H1 (cell line): ENCODE measurements at regions not wholly inside any gene's neighbourhood (a gene's known extent, or its start where the extent isn't known, plus 50 kb on each side); places are given as distances from the start of the nearest gene placed in this dataset.

Experiments used
- CTCF ChIA-PET: fragments of 300-600 bp; sonication (Branson Sonifier 250); formaldehyde crosslinking; loops from one replicate; lab custom pipeline; 2021; ENCODE audit not compliant: partially characterized antibody; lab: Charles Lee
- POLR2A ChIA-PET: fragments of 300-600 bp; sonication (Branson Sonifier 250); formaldehyde crosslinking; loops from one replicate; lab custom pipeline; 2021; ENCODE audit warnings: inconsistent platforms; ENCODE audit not compliant: partially characterized antibody; lab: Charles Lee
- DNase-seq, 2 experiments: peaks; one replicate each; pipeline versions ENCODE4 v3.0.0 to v3.0.0-alpha.2; 2010 to 2022; ENCODE audit warnings: low spot score in 2 of 2, low read depth in 1 of 2, mixed read lengths in 1 of 2
- FAIRE-seq: peaks from 2 replicates; lab custom pipeline; 2011; peaks lifted over from hg19 to GRCh38; lab: Jason Lieb, UNC
- H2AFZ ChIP-seq: 2 replicates; pipeline ENCODE4 v1.8.1; 2012; ENCODE audit warnings: low read length, inconsistent platforms
- H2AK5ac ChIP-seq: 2 replicates; pipeline ENCODE4 v1.6.1; 2013; ENCODE audit warnings: low read depth, low read length
- H2BK120ac ChIP-seq: replicated peaks from 2 replicates; pipeline ENCODE3; 2013; ENCODE audit warnings: low read depth, low read length, inconsistent platforms
- H2BK12ac ChIP-seq: 2 replicates; pipeline ENCODE4 v1.6.1; 2013; ENCODE audit warnings: low read depth, low read length
- H2BK15ac ChIP-seq: 2 replicates; pipeline ENCODE4 v1.6.1; 2013; ENCODE audit warnings: low read length
- H2BK20ac ChIP-seq: 2 replicates; pipeline ENCODE4 v1.6.1; 2013; ENCODE audit warnings: low read length
- H2BK5ac ChIP-seq: 2 replicates; pipeline ENCODE4 v1.6.1; 2013; ENCODE audit warnings: low read depth, low read length
- H3K14ac ChIP-seq: 2 replicates; pipeline ENCODE4 v1.6.1; 2013; ENCODE audit warnings: inconsistent platforms; ENCODE audit not compliant: insufficient read length
- H3K18ac ChIP-seq: 2 replicates; pipeline ENCODE4 v1.6.1; 2013; ENCODE audit warnings: low read length; ENCODE audit errors: extremely low read depth
- H3K23ac ChIP-seq: 2 replicates; pipeline ENCODE4 v1.6.1; 2013; ENCODE audit warnings: inconsistent platforms; ENCODE audit not compliant: insufficient read length
- H3K23me2 ChIP-seq: 2 replicates; pipeline ENCODE4 v1.6.1; 2013; ENCODE audit warnings: low read depth, low read length
- H3K27ac ChIP-seq: 2 replicates; pipeline ENCODE4 v1.6.1; 2011; ENCODE audit warnings: low read depth, low read length, inconsistent platforms
- H3K27me3 ChIP-seq, 4 experiments: replicated peaks in 1 of 4; 1 replicate in 1 of 4; 2 replicates in 3 of 4; pipeline versions ENCODE4 v1.6.1 to v1.8.1; 2011 to 2013; ENCODE audit warnings: low read length in 3 of 4, mild to moderate bottlenecking in 3 of 4, inconsistent platforms in 2 of 4, mixed read lengths in 2 of 4, moderate library complexity in 1 of 4; ENCODE audit not compliant: control insufficient read depth in 3 of 4, insufficient read depth in 3 of 4; ENCODE audit errors: extremely low read depth in 1 of 4
- H3K36me3 ChIP-seq, 4 experiments: 2 replicates each; pipeline versions ENCODE4 v1.6.1 to v1.8.1; 2011 to 2013; ENCODE audit warnings: mild to moderate bottlenecking in 4 of 4, low read length in 3 of 4, moderate library complexity in 2 of 4, control low read depth in 1 of 4, inconsistent platforms in 1 of 4; ENCODE audit not compliant: insufficient read depth in 4 of 4, control insufficient read depth in 2 of 4
- H3K4ac ChIP-seq: replicated peaks from 2 replicates; pipeline ENCODE3; 2013; ENCODE audit warnings: low read length, low read depth, mixed read lengths, inconsistent platforms; ENCODE audit not compliant: insufficient read length
- H3K4me1 ChIP-seq, 4 experiments: replicated peaks in 1 of 4; 1 replicate in 1 of 4; 2 replicates in 3 of 4; pipeline versions ENCODE4 v1.6.1 to v1.8.1; 2011 to 2013; ENCODE audit warnings: low read length in 3 of 4, inconsistent platforms in 2 of 4, mixed read lengths in 1 of 4; ENCODE audit not compliant: insufficient read depth in 4 of 4, control insufficient read depth in 3 of 4
- H3K4me2 ChIP-seq, 2 experiments: 2 replicates each; pipeline versions ENCODE4 v1.6.1 to v1.8.1; 2011 to 2013; ENCODE audit warnings: low read depth in 2 of 2, low read length in 2 of 2, control low read depth in 1 of 2, inconsistent platforms in 1 of 2, mild to moderate bottlenecking in 1 of 2; ENCODE audit not compliant: insufficient read depth in 1 of 2
- H3K4me3 ChIP-seq, 4 experiments: fragments of 200-600, 300-600 bp in 1 of 4; sonication (generic), shearing (Covaris generic), sonication (Bioruptor Twin) in 1 of 4; 2 replicates each; pipeline versions ENCODE4 v1.5.1 to v1.8.1; 2011 to 2016; ENCODE audit warnings: low read length in 4 of 4, low read depth in 3 of 4, control low read depth in 2 of 4, inconsistent platforms in 2 of 4, mild to moderate bottlenecking in 2 of 4, mixed read lengths in 1 of 4, moderate library complexity in 1 of 4; ENCODE audit not compliant: insufficient read depth in 2 of 4; ENCODE audit errors: extremely low read depth in 1 of 4
- H3K56ac ChIP-seq: replicated peaks from 2 replicates; pipeline ENCODE3; 2013; ENCODE audit warnings: low read depth, mild to moderate bottlenecking, mixed read lengths, low read length, inconsistent platforms; ENCODE audit not compliant: insufficient read length
- H3K79me1 ChIP-seq: 2 replicates; pipeline ENCODE4 v1.6.1; 2013; ENCODE audit warnings: low read depth, low read length, control low read depth
- H3K79me2 ChIP-seq, 2 experiments: 2 replicates each; pipeline versions ENCODE4 v1.6.1 to v1.8.1; 2012 to 2013; ENCODE audit warnings: low read length in 2 of 2, mild to moderate bottlenecking in 2 of 2, inconsistent platforms in 1 of 2; ENCODE audit not compliant: insufficient read depth in 2 of 2, control insufficient read depth in 1 of 2
- H3K9ac ChIP-seq, 4 experiments: replicated peaks in 1 of 4; 1 replicate in 1 of 4; 2 replicates in 3 of 4; pipeline versions ENCODE4 v1.6.1 to v1.8.1; 2011 to 2013; ENCODE audit warnings: low read depth in 3 of 4, low read length in 3 of 4, control low read depth in 2 of 4, mild to moderate bottlenecking in 2 of 4, moderate library complexity in 2 of 4, inconsistent platforms in 1 of 4; ENCODE audit errors: extremely low read depth in 1 of 4
- H3K9me3 ChIP-seq, 2 experiments: 2 replicates each; pipeline versions ENCODE4 v1.6.1 to v1.8.1; 2012 to 2013; ENCODE audit warnings: mild to moderate bottlenecking in 2 of 2, moderate library complexity in 2 of 2, control low read depth in 1 of 2, inconsistent platforms in 1 of 2, low read depth in 1 of 2, low read length in 1 of 2, mixed read lengths in 1 of 2; ENCODE audit not compliant: insufficient read depth in 2 of 2
- H4K20me1 ChIP-seq, 2 experiments: replicated peaks in 1 of 2; 2 replicates each; pipeline versions ENCODE3 to v1.8.1; 2011 to 2013; ENCODE audit warnings: inconsistent platforms in 2 of 2, low read length in 2 of 2, mild to moderate bottlenecking in 1 of 2; ENCODE audit not compliant: insufficient read depth in 2 of 2, control insufficient read depth in 1 of 2
- H4K5ac ChIP-seq: 2 replicates; pipeline ENCODE4 v1.6.1; 2013; ENCODE audit warnings: low read length, low read depth, mixed read lengths, inconsistent platforms; ENCODE audit not compliant: insufficient read length
- H4K8ac ChIP-seq: 2 replicates; pipeline ENCODE4 v1.8.0; 2013; ENCODE audit warnings: mild to moderate bottlenecking, moderate library complexity, low read length, inconsistent platforms; ENCODE audit not compliant: insufficient read depth; ENCODE audit errors: extremely low read depth
- H4K91ac ChIP-seq: replicated peaks from 2 replicates; pipeline ENCODE3; 2013; ENCODE audit warnings: low read length, mixed read lengths, inconsistent platforms; ENCODE audit not compliant: insufficient read length
- BACH1 ChIP-seq: IDR thresholded peaks from 2 replicates; pipeline ENCODE4 v1.6.1; 2012; ENCODE audit warnings: low read length, improper control_type of control experiment
- CBX5 ChIP-seq: fragments of 300-800, 300-1000 bp; sonication (generic); IDR thresholded peaks from 2 replicates; pipeline ENCODE4 v1.7.1; 2016; ENCODE audit warnings: antibody characterized with exemption, low read length, low read depth
- CBX8 ChIP-seq: fragments of 300-800, 300-1000 bp; sonication (generic); IDR thresholded peaks from 2 replicates; pipeline ENCODE4 v1.7.1; 2016; ENCODE audit warnings: low read depth, low read length, borderline replicate concordance
- POU5F1 ChIP-seq: IDR thresholded peaks from 2 replicates; pipeline ENCODE4 v1.6.1; 2011; ENCODE audit warnings: low read depth, mild to moderate bottlenecking, low read length, moderate library complexity
- RAD21 ChIP-seq, 2 experiments: IDR thresholded peaks in 1 of 2; conservative IDR thresholded peaks in 1 of 2; 2 replicates each; pipeline ENCODE4 v1.6.1; 2011; ENCODE audit warnings: low read depth in 2 of 2, low read length in 2 of 2, improper control_type of control experiment in 1 of 2, inconsistent platforms in 1 of 2, mild to moderate bottlenecking in 1 of 2, moderate library complexity in 1 of 2
- WGBS, 2 experiments: shearing (Covaris generic) in 1 of 2; methylation state at CpG; one replicate each; pipeline versions ENCODE4 v1.1.6 to v1.1.7; 2013 to 2015; ENCODE audit warnings: low lambda C conversion rate in 2 of 2, mixed read lengths in 2 of 2, inconsistent platforms in 1 of 2, low coverage in 1 of 2, missing lambda C conversion rate in 1 of 2; ENCODE audit not compliant: insufficient replicate concordance in 2 of 2, insufficient coverage in 1 of 2, insufficient read length in 1 of 2; ENCODE audit errors: extremely low coverage in 1 of 2, missing lambda C conversion rate in 1 of 2; 5-methylcytosine and 5-hydroxymethylcytosine counted together
- TF ChIP-seq, protein P1 (sequence below): IDR thresholded peaks from 2 replicates; pipeline ENCODE4 v1.6.1; 2012; ENCODE audit warnings: low read length, inconsistent platforms

DNA sequence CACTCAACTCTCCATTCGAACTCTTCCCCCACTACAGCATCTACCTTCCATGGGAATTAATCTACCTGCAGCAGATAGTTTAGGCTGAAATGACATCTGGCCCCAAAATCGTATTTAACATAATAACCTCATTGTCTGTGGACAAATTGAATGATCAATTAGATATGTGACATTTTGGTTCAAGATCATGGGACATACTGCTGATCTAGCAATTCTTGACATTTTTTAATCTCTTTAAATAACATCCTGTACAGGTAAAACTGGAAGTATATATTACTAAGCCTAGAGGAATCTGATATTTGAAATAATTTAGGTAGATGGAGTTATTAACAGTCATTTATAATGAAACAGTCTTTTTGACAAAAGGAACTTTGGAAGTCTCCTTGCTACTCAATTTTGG, 702.5 kb downstream of the NLGN4X start:
- H3K23ac ChIP-seq, result no peak overlapping the region
- ChIA-PET CTCF (no interaction called here), POLR2A (no interaction called here)
- H3K36me3 ChIP-seq, result no peaks in the 10 kb centered on the region
- no peak overlapping the region for H3K4me2 ChIP-seq
- H3K4ac ChIP-seq, result no peak overlapping the region
- 79% methylated on average over 2 of the region's 2 CpGs; no CpG with 5 or more reads in 1 of the 2 experiments for WGBS, 2 experiments
- H3K4me1 ChIP-seq, result no peaks in the 10 kb centered on the region
- TF ChIP-seq CBX8 (no peak), BACH1 (no peak), POU5F1 (no peak), CBX5 (no peak), RAD21 (IDR thresholded peaks at IDR 0.05 in 1 of 2, conservative IDR thresholded peaks at IDR 0.05 in 1 of 2; ENCODE audit: low read depth in 2 of 2, low read length in 2 of 2) (no peak)
- TF ChIP-seq, protein P1, sequence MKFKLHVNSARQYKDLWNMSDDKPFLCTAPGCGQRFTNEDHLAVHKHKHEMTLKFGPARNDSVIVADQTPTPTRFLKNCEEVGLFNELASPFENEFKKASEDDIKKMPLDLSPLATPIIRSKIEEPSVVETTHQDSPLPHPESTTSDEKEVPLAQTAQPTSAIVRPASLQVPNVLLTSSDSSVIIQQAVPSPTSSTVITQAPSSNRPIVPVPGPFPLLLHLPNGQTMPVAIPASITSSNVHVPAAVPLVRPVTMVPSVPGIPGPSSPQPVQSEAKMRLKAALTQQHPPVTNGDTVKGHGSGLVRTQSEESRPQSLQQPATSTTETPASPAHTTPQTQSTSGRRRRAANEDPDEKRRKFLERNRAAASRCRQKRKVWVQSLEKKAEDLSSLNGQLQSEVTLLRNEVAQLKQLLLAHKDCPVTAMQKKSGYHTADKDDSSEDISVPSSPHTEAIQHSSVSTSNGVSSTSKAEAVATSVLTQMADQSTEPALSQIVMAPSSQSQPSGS, result no peak
- no peak overlapping the region for H2BK15ac ChIP-seq
- no peak overlapping the region for H2BK12ac ChIP-seq
- H3K56ac ChIP-seq, result no peak overlapping the region
- H2AFZ ChIP-seq, result no peak overlapping the region
- H3K9me3 ChIP-seq, result no peaks in the 10 kb centered on the region
- H3K79me2 ChIP-seq, result no peaks in the 10 kb centered on the region
- H4K5ac ChIP-seq, result no peak overlapping the region
- no peak overlapping the region for H3K27ac ChIP-seq
- FAIRE-seq (no peak), DNase-seq (no peak)
- no peak overlapping the region for H2BK5ac ChIP-seq
- H3K18ac ChIP-seq, result no peak overlapping the region
- H3K27me3 ChIP-seq, result no peaks in the 10 kb centered on the region
- H2BK20ac ChIP-seq, result no peak overlapping the region
- no peak overlapping the region for H3K14ac ChIP-seq
- no peaks in the 10 kb centered on the region for H3K79me1 ChIP-seq
- no peak overlapping the region for H2AK5ac ChIP-seq
- no peaks in the 10 kb centered on the region for H4K20me1 ChIP-seq
- H2BK120ac ChIP-seq, result no peak overlapping the region
- H4K91ac ChIP-seq, result no peak overlapping the region
- no peak overlapping the region for H3K4me3 ChIP-seq
- no peaks in the 10 kb centered on the region for H3K23me2 ChIP-seq
- no peak overlapping the region for H3K9ac ChIP-seq
- H4K8ac ChIP-seq, result no peak overlapping the region
